Fibroblast of gingiva (primary cell): ENCODE measurements at regions not wholly inside any gene's neighbourhood (a gene's known extent, or its start where the extent isn't known, plus 50 kb on each side); places are given as distances from the start of the nearest gene placed in this dataset.

Experiments
- DNase-seq: peaks from one replicate; pipeline ENCODE4 v3.0.0-alpha.2; 2011; ENCODE audit warnings: low read depth

DNA sequence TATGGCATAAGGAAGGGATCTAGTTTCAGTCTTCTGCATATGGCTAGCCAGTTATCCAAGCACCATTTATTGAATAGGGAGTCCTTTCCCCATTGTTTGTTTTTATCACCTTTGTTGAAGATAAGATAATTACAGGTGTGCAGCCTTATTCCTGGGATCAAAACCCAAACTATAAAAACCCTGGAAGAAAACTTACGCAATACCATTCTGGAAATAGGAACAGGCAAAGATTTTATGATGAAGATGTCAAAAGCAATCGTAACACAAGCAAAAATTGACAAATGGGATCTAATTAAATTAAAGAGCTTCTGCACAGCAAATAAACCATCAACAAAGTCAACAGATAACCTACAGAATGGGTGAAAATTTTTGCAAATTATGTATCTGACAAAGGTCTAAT is 128.5 kb upstream of the DCN start:
- DNase-seq: no peak

DNA sequence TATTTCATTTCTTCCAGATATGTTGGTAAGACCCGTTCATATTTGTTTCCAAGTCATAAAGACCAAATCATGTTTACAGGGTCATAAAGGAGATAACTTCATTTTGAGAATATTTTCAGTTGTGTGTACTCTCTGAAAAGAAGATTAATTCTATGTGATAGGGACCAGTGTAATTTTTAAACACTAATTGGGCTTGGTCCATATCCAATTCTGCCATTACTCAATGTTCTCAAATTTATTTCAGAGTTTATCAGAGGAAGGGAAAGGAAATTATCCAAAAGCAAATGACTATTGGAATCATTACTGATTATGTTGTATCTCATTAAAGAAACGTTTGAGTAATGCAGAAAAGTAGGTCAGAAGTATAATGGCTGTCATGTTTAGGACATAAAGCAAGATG is 126.8 kb upstream of the DCN start:
- no peak for DNase-seq

DNA sequence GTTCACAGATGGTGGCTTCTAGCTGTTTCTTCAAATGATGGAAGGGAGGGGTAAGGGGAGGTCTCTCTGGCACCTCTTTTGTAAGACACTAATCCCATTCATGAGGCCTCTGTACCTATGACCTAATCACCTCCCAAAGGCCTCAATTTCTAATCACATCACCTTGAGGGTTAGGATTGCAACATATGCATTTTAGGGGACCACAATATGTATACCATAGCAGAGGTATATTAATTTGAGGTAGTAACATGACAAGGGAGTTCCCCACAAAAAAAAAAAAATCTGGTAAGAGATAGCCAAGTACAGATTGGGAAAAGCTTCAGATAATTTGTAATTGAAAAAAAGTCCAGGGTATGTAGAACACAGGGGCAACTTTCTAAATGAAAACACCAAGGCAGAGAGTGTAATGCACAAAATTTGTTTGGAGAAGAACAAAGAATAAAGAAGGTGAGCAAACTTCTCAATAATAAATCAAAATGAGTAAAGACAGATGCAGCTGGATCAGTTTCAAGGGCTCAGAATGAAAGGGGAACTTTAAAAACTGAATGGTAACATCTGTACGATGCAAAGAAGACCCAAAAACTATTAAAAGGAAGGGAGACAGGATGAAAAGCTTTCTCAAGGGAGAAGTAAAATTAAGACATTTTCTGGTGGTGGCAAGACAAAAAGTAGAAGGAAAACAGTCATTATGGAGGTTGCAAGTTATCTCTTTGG is 125.5 kb upstream of the DCN start:
- DNase-seq: no peak

DNA sequence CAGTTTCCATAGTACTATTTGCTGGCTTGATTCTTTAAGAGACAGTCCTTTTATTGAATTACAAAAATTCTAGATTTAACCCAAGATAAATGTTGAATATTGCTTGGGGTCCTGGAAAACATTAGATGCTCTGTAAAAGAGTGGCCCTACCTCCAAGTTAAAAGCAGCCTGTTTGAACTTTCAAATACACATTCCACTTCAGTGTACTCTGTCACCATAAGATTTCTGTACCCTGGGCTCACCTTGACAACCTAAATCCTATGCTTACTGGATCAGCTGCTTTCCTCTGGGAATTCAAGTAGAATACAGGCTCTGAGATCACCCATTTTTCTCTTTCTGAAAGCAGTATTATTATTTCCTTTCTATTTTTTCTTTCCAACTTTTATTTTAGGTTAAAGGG is 107.7 kb upstream of the DCN start:
- DNase-seq: no peak

DNA sequence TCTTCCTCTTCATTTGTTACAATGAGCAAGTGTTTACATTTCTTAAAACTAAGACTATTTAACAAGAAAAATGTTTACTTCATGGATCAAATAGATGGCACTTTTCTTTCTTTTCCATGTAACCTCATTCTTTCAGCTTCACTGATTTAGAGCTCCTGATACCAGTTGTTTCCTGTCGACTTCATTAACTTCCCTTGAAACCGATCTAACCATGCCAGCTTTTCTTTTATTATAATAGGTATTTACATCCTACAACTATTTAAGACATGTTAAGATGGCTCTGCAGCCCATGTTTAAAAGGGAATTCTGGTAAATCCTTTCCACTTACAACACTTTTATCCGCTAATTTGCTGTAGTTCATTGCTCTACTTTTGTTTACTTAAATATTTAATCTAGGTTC is 107.3 kb upstream of the DCN start:
- no peak for DNase-seq

DNA sequence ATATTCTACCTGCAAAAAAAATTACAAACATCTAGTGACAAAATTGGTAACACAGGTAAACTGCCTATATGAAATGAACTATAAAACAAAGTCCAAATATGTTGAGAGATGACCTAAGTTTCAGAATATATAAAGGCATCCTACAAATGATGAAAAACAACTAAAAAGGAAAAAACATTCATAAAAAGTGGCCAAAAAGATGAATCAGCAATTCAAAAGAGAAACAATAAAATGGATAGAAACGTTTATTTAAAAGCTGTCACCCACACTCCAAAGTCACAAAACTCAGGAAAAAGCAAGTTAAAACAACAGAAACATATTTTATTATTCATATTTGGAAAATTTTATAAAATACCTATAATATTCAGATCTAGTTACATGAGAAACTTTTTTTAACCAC is 106.5 kb upstream of the DCN start:
- no peak for DNase-seq

DNA sequence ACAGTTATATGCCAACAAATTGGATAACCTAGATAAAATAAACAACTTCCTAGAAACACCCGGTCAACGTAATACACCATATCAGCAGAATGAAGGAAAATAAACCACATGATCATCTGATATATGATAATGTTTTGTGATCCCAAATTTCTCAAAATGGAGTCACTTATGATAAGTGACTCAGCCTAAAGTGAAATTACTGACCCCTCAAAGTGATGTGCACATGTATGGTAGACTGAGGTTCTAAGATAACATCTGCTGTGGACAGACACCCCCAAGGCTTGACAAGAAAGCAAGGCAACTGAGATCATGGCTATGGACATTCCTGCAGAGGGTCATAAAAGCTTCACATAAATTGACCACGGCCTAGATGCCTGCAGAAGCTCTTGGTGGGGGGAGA is 105.1 kb upstream of the DCN start:
- no peak for DNase-seq

DNA sequence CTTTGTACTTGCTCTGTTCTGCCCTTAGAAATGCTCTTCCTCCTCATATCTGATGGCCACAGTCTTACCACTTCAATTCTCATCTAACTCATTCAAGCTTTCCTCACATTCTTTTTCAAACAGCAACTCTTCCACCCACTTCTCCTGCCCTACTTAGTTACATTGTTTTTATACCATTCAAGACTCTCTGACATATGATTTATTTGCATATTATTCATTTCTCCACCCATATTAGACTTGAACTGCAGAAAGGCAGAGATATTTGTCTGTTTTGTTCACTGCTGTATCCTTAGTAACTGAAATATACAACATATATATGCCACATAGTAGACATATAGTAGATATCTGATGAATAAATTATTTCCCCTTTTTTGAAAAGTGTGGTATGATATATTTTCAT is 95.5 kb upstream of the DCN start:
- no peak for DNase-seq

DNA sequence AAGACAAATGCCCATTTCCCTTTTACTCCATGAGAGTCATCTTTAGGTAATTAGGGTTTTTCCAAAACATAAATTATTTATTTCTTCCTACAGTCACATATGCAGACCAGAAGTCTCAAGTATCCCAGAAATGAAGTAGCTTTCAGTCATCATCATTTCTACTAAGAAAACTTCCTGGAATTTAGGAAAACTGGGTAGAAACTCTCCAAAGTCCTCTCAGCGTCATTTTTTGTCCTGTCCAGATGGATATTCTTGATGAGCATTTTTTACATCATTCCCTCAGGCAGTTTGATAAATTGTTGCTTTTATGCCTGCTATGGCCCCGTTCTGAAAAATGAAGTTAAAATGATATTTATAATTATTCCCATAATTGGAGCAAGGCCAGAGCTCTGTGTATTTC is 93.9 kb upstream of the DCN start:
- DNase-seq: peak; percentile 26

DNA sequence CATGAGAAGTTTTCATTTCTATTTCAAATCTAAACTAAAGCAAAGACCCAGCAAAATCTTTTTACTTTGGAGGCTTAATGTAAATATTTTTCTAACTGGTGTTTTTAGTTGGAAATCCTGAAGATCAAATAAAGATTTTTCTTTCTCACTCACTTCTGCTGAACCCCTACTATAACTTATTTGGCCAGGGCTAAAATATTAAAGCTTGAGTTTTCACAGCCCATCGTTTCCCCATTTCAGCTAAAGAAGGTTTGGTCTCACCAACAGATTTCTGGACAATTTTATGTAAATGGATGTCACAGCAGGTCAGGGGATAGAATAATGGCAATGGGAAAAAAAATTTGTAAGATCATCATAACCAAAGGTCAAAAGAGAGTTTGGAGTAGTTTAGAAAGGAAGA is 92.7 kb upstream of the DCN start:
- no peak for DNase-seq

DNA sequence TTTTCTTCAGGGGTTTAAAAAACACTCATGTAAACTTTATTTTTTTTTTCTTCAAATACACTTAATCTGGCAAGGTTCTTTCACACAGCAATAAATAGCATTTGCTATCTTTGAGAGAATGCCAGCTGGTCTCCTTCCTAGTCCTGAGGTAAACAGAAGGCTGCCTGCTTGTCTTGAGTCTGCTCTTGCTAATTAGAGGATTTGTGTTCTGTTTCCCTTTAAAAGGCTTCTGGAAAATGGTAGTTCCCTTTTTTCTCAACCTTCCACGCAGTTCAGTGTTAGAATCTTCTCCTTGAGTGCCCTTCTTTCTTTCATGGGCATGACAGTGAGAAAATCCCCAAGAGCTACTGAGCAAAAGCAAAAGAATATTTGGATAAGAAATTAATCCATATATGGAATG is 92.3 kb upstream of the DCN start:
- DNase-seq: peak; percentile 64

DNA sequence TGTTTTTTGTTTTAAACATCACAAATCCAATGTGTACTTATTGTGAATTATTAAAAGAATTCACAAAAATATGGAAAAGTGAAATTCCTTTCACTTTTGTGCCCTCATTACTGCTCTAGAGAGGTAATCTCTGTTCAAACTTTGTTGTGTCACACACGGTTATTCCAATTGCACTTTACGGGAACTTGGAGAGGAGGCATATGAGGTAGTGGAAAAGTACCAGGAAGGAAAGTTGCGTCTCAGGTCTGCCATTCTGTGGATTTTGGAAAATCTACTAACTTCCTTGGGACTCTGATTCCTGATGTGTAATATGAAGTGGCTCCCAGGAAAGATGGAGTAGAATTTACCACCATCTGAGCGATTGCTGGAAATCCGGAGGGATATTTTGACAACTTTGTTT is 90.9 kb upstream of the DCN start:
- no peak for DNase-seq

DNA sequence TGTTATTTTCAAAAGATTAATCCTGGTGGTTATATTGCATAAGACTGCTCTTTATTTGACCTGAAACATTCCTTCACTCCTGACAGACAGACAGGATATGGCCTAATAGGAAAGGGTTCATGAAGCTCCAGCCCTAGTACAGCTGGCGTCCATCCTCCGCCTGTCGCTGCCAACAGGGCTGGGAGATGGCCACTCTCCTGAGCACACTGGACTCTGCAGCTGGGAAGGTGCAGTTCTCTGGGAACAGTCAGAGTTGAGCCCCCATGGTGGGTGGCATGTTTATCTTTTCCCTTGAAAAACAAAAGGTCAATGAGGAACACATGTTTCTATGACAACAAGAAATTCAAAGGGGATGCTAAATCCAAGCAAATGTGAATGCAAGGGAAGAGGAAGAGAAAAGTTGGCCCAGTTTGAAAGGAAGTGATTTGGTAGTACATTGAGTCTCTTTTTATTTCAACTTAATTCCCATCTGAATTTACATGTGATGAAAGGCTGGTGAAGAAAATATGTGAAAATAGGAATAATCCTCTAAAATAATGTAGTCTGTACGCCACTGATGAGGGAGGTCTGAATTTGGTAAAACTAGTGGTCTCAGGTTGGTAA is 89.9 kb upstream of the DCN start:
- peak; percentile 26 for DNase-seq

DNA sequence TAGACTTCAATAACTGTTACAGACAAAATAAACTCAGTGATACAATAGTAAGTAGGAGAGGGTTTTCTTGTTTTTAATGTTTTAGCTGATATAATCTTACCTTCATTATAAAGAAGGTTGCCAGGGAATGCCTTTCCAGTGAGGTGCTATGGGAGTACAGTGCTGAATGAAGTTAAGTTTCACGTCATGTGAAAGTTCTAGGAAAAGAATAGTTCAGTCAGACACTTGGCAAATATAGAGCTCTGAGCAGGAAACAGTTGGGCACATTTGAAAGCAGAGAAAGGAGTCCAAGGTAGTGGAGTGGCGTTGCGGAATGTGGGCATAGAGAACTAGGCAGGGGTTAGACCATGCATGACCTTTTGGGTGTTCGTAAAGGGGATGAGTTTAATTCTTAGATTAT is 88.6 kb upstream of the DCN start:
- DNase-seq: no peak

DNA sequence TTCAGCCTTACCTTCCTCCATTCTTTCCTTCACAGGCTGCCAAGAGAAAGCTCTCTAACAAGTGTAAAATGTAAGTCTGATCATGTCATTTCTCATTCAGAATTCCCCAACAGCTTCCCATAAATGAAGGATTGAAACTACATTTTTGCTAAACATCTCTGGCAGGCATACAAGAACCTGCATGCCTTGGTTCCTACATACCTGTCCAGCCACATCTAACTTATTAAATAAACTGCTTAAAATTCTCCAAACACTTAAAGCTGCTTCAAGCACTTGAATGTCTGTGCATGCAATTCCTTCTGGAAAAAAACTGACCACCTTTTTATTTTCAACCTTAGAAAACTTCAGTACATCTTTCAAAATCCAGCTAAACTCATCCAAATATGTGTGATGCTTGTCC is 84.4 kb upstream of the DCN start:
- no peak for DNase-seq

DNA sequence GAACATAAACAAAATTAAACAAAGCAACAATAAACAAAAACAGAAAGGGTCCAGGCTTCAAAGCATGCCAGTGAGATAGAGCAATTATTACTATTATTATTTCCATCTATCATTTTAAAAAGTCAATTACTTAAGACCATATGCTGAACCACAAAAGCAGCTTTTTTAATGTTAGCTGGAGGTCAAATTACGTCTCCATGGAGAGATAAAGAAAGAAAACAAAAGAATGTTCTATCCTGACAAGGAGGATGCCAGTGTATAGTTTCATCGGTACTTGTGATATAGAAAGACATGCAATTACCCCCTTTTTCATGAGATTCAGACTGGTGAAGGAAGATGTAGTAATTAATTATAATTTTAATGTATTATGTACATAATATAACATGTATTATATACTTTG is 81.6 kb upstream of the DCN start:
- no peak for DNase-seq

DNA sequence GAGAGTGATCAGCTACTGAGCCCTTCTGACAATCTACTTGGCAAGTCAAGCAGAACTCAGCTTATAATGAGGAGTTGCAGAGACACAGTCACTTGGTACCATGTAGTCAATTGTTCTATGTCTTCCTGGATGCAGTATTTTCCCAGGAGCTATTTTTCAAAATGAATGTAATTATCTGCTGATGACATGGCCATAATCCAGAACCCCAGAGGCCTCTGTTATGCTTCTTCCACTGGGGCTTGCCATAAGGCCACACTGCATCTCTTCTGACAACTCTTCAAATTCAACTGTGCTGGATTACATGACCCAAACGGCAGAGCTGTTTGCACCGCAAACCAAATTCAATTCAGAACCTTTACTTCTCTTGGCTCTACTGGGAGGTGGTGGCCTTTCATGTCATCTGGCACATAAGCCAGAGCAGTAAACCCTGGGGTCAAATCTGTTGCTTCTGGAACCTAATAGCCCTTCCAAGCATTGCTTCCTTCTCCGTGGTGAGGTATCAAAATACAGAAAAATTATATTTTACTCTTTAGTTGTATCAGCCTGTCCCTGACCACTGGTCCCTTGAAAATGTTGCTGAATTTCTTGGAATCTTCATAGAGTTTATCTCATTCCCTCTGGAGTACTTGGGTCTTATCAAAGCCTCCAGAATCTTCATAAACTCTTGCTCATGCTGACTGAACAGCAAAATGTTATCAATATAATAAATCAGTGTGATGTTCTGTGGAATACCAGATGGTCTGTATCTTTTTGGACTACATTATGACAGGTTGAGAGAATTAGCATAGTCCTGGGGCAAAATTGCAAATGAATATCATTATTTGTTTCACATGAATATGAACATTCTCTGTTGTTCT is 79.4 kb upstream of the DCN start:
- DNase-seq: no peak

DNA sequence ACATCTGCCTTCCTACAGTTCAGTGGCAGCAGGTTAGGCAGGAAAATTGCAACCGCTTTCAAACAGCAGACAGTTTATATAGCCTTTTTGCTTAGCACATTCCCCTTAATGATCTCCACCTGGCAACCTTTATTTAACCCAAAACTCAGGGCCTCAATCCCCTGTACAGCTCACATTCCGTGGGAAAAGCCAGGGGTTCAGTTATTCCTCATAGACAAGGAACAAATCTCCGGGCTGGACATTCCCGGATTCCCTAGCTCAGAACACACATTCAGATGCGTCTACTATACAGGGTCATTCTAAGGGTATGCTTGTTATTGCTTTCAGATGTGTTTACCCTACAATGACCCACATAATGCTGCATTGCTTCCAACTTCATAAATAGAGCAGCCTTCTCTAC is 73.8 kb upstream of the DCN start:
- no peak for DNase-seq

DNA sequence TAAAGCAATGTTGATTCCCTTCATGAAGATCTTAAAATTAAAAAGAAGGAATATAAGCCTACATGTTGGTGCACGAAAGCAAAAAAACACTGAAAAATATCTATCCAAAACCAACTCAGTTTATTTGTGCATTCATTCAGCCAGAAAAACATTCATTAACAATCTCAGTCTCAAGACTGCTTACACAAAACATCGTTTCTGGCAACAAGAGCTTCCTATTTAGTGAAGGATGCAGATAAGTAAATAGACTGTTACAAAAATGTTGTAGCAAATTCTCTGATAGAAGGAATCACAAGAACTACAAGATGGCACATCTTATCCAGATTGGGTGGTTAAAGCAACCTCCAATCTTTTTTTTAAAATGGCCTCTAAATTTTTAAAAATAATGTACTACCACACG is 69.7 kb upstream of the DCN start:
- DNase-seq: no peak

DNA sequence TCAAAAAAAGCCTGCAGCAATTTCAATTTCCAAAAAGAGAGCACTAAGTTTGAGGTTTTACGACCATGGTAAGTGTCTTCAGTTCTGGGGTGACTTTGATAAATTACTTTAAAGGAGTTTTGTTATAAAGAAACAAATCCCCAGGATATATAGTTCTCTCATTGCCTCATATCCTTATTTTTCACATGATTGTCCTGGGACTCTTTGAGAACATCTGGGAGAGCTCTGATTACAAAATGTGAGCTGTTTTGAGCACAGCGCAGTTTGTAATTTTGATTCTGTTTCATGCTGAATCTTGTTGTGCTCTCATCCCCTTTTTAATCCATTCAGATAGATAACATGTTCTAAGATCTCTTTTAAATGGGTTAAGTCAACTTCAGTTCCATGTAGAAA is 67.7 kb upstream of the DCN start:
- peak; percentile 62 for DNase-seq

DNA sequence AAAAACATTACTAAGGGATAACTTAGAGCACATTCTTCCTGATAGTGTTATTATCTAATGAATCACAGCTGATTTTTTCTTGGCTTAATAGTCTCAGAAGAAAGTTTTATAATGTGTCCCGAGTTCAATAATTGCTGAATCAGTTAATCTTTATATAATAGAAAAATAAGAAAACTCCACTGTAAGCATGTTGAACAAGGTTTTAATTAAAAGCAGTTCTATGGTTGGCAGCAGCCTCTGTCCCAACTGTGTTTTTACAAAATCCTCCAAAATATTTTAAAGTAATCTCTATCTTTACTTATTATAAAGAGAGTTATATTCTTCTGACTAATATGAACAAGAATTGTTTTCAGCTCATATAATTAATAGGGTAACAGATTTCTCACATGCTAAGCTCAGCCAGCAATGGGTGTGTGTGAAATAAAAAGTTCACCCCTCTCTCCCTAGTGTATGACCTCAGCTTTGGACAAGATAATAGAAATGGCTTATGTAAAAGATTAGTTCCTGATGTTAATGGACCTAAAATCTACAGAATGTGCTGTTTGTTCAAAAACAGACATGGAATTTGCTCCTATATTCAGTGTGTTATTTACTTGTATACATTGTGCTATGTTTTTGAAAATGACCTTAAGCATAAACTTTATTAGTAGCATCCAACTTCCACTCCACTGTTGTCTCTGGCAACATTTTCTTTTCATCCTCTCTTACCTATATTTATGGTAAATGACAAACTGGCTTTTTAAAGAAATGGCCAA is 67.1 kb upstream of the DCN start:
- peak; percentile 31 for DNase-seq

DNA sequence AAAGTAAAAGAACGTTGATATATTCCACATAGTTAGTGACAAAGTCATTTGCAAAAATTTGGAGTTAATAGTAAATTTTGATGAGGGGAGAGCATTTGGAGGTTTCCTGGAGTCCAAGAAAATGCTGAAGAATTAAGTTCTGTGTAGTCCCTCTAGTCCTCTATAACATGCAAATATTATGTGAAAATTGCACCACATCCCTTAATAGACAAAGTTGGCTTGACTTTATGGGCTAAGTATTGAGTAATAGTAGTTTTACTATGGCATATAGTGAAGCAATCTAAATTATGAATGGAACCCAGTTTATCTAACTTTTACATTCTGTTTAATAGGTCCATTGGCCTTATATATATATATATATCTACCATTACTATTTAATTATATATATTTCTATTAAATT is 66.4 kb upstream of the DCN start:
- peak; percentile 70 for DNase-seq

DNA sequence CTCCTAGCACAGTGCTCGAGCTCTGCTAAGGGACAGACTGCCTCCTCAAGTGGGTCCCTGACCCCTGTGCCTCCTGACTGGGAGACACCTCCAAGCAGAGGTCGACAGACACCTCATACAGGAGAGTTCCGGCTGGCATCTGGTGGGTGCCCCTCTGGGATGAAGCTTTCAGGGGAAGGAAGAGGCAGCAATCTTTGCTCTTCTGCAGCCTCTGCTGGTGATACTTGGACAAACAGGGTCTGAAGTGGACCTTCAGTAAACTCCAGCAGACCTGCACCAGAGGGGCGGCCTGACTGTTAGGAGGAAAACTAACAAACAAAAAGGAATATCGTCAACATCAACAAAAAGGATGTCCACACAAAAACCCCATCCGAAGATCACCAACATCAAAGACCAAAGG is 60.6 kb upstream of the DCN start:
- DNase-seq: peak; percentile 32
